Cardiac muscle cell (in vitro differentiated cells and primary cell): ENCODE measurements at regions not wholly inside any gene's neighbourhood (a gene's known extent, or its start where the extent isn't known, plus 50 kb on each side); places are given as distances from the start of the nearest gene placed in this dataset.

Experiments
- DNase-seq, 2 donors: peaks; one replicate each; pipeline versions ENCODE4 v3.0.0 to v3.0.0-alpha.2; 2010 to 2017; ENCODE audit warnings: low read depth in 1 of 2, low spot score in 1 of 2
- H3K27ac ChIP-seq: fragments of 200-600 bp; sonication (generic); 2 replicates; pipeline ENCODE4 v1.5.1; 2016
- H3K27me3 ChIP-seq: fragments of 200-600 bp; sonication (generic); 2 replicates; pipeline ENCODE4 v1.6.0; 2016; ENCODE audit warnings: control low read depth
- H3K36me3 ChIP-seq: fragments of 200-600 bp; sonication (generic); 2 replicates; pipeline ENCODE4 v1.5.1; 2016; ENCODE audit warnings: control low read depth
- H3K4me1 ChIP-seq: fragments of 200-600 bp; sonication (generic); 2 replicates; pipeline ENCODE4 v1.8.1; 2017; ENCODE audit warnings: low read depth, mild to moderate bottlenecking, mixed run types
- H3K4me3 ChIP-seq: fragments of 200-600 bp; sonication (generic); 2 replicates; pipeline ENCODE4 v1.5.1; 2016; ENCODE audit warnings: mild to moderate bottlenecking
- H3K9me3 ChIP-seq: fragments of 200-600 bp; sonication (generic); 2 replicates; pipeline ENCODE4 v1.5.1; 2017; ENCODE audit warnings: low read depth, mild to moderate bottlenecking, control low read depth
- TF ChIP-seq, protein P1 (sequence below): IDR thresholded peaks from 2 replicates; pipeline ENCODE4 v1.5.1; 2012; ENCODE audit warnings: low read depth, mild to moderate bottlenecking, low read length

- Histone ChIP-seq H3K4me1 (peaks cover 14% of the 10 kb centered on the region), H3K4me3 (no peak overlapping the region), H3K9me3 (no peaks in the 10 kb centered on the region), H3K27me3 (peaks cover 6% of the 10 kb centered on the region), H3K27ac (no peak overlapping the region), H3K36me3 (no peaks in the 10 kb centered on the region)
- TF ChIP-seq, protein P1, sequence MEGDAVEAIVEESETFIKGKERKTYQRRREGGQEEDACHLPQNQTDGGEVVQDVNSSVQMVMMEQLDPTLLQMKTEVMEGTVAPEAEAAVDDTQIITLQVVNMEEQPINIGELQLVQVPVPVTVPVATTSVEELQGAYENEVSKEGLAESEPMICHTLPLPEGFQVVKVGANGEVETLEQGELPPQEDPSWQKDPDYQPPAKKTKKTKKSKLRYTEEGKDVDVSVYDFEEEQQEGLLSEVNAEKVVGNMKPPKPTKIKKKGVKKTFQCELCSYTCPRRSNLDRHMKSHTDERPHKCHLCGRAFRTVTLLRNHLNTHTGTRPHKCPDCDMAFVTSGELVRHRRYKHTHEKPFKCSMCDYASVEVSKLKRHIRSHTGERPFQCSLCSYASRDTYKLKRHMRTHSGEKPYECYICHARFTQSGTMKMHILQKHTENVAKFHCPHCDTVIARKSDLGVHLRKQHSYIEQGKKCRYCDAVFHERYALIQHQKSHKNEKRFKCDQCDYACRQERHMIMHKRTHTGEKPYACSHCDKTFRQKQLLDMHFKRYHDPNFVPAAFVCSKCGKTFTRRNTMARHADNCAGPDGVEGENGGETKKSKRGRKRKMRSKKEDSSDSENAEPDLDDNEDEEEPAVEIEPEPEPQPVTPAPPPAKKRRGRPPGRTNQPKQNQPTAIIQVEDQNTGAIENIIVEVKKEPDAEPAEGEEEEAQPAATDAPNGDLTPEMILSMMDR: no peak
- DNase-seq: no peak
Measured at GRCh38 chr1:81606656-81607055, 194.1 kb upstream of the ADGRL2 start.

- TF ChIP-seq, protein P1: no peak
- no peak for DNase-seq
- H3K4me3 ChIP-seq: no peak overlapping the region
- peaks cover 14% of the 10 kb centered on the region for H3K4me1 ChIP-seq
- no peak overlapping the region for H3K27ac ChIP-seq
- H3K9me3 ChIP-seq: no peaks in the 10 kb centered on the region
- no peaks in the 10 kb centered on the region for H3K36me3 ChIP-seq
- peaks cover 6% of the 10 kb centered on the region for H3K27me3 ChIP-seq
Measured at GRCh38 chr1:81605023-81605422, 195.7 kb upstream of the ADGRL2 start.

- Histone ChIP-seq H3K4me3 (no peak overlapping the region), H3K36me3 (no peaks in the 10 kb centered on the region), H3K27me3 (no peaks in the 10 kb centered on the region), H3K27ac (no peak overlapping the region), H3K4me1 (peaks cover 5% of the 10 kb centered on the region), H3K9me3 (no peaks in the 10 kb centered on the region)
- DNase-seq: no peak
- TF ChIP-seq, protein P1: no peak
Measured at GRCh38 chr1:81600878-81601622, 199.7 kb upstream of the ADGRL2 start.

- no peaks in the 10 kb centered on the region for H3K9me3 ChIP-seq
- H3K27me3 ChIP-seq: no peaks in the 10 kb centered on the region
- H3K4me3 ChIP-seq: no peak overlapping the region
- no peak for DNase-seq
- H3K4me1 ChIP-seq: no peaks in the 10 kb centered on the region
- H3K27ac ChIP-seq: no peak overlapping the region
- TF ChIP-seq, protein P1: no peak
- no peaks in the 10 kb centered on the region for H3K36me3 ChIP-seq
Measured at GRCh38 chr1:81600363-81600762, 200.4 kb upstream of the ADGRL2 start.

GRCh38 chr1:81598623-81599022 lies 202.1 kb upstream of the ADGRL2 start:
- TF ChIP-seq, protein P1: no peak
- Histone ChIP-seq H3K9me3 (no peaks in the 10 kb centered on the region), H3K27ac (no peak overlapping the region), H3K4me1 (no peaks in the 10 kb centered on the region), H3K36me3 (no peaks in the 10 kb centered on the region), H3K4me3 (no peak overlapping the region), H3K27me3 (no peaks in the 10 kb centered on the region)
- DNase-seq: no peak
